H9 (cell line): ENCODE measurements at regions not wholly inside any gene's neighbourhood (a gene's known extent, or its start where the extent isn't known, plus 50 kb on each side); places are given as distances from the start of the nearest gene placed in this dataset.

Experiments
- DNase-seq: peaks from one replicate; pipeline ENCODE4 v3.0.0-alpha.2; 2017
- H2AFZ ChIP-seq: one replicate; pipeline ENCODE4 v1.6.1; 2013; ENCODE audit warnings: mild to moderate bottlenecking, low read length, control low read depth, moderate library complexity
- H2AK5ac ChIP-seq: 2 replicates; pipeline ENCODE4 v1.6.1; 2013; ENCODE audit warnings: low read length, control low read depth, mixed read lengths; ENCODE audit not compliant: insufficient read length
- H2BK120ac ChIP-seq: one replicate; pipeline ENCODE4 v1.6.1; 2013; ENCODE audit warnings: low read depth, mild to moderate bottlenecking, low read length, control low read depth, inconsistent platforms; ENCODE audit not compliant: poor library complexity, severe bottlenecking
- H2BK12ac ChIP-seq: 2 replicates; pipeline ENCODE4 v1.6.1; 2013; ENCODE audit warnings: low read length, control low read depth, mixed read lengths, low read depth; ENCODE audit not compliant: insufficient read length
- H2BK15ac ChIP-seq: 2 replicates; pipeline ENCODE4 v1.6.1; 2013; ENCODE audit warnings: low read depth, low read length, control low read depth
- H2BK20ac ChIP-seq: one replicate; pipeline ENCODE4 v1.6.1; 2013; ENCODE audit warnings: low read depth, mild to moderate bottlenecking, low read length, control low read depth, inconsistent platforms; ENCODE audit not compliant: poor library complexity, severe bottlenecking
- H2BK5ac ChIP-seq: 2 replicates; pipeline ENCODE4 v1.6.1; 2013; ENCODE audit warnings: low read length, control low read depth, mixed read lengths; ENCODE audit not compliant: insufficient read length
- H3K14ac ChIP-seq: 2 replicates; pipeline ENCODE4 v1.6.1; 2013; ENCODE audit warnings: low read length, control low read depth; ENCODE audit not compliant: insufficient read depth
- H3K18ac ChIP-seq: 2 replicates; pipeline ENCODE4 v1.6.1; 2013; ENCODE audit warnings: low read depth, mild to moderate bottlenecking, mixed read lengths, low read length, control low read depth; ENCODE audit not compliant: insufficient read length
- H3K23ac ChIP-seq: 2 replicates; pipeline ENCODE4 v1.6.1; 2013; ENCODE audit warnings: low read length, control low read depth, mixed read lengths, low read depth; ENCODE audit not compliant: insufficient read length
- H3K23me2 ChIP-seq: 2 replicates; pipeline ENCODE4 v1.6.1; 2013; ENCODE audit warnings: low read depth, mild to moderate bottlenecking, mixed read lengths, low read length, control low read depth; ENCODE audit not compliant: insufficient read length, poor library complexity, severe bottlenecking
- H3K27ac ChIP-seq: 2 replicates; pipeline ENCODE4 v1.5.1; 2013; ENCODE audit warnings: low read length, control low read depth, mixed read lengths, low read depth; ENCODE audit not compliant: insufficient read length
- H3K27me3 ChIP-seq: 2 replicates; pipeline ENCODE4 v1.6.1; 2013; ENCODE audit warnings: low read length, control low read depth, inconsistent platforms; ENCODE audit not compliant: insufficient read depth
- H3K4ac ChIP-seq: 2 replicates; pipeline ENCODE4 v1.6.1; 2013; ENCODE audit warnings: low read depth, mild to moderate bottlenecking, control low read depth, inconsistent platforms, low read length, moderate library complexity
- H3K4me1 ChIP-seq: 2 replicates; pipeline ENCODE4 v1.6.1; 2013; ENCODE audit warnings: low read length, control low read depth, inconsistent platforms; ENCODE audit not compliant: insufficient read depth
- H3K4me2 ChIP-seq: 2 replicates; pipeline ENCODE4 v1.6.1; 2013; ENCODE audit warnings: low read length, control low read depth, mixed read lengths; ENCODE audit not compliant: insufficient read length, insufficient read depth
- H3K56ac ChIP-seq: 2 replicates; pipeline ENCODE4 v1.6.1; 2013; ENCODE audit warnings: low read depth, mild to moderate bottlenecking, mixed read lengths, low read length, control low read depth; ENCODE audit not compliant: insufficient read length
- H3K79me1 ChIP-seq: 2 replicates; pipeline ENCODE4 v1.6.1; 2013; ENCODE audit warnings: low read depth, mild to moderate bottlenecking, moderate library complexity, low read length, control low read depth, inconsistent platforms; ENCODE audit not compliant: insufficient read depth, poor library complexity, severe bottlenecking
- H3K79me2 ChIP-seq: 2 replicates; pipeline ENCODE4 v1.6.1; 2013; ENCODE audit warnings: low read length, control low read depth, inconsistent platforms; ENCODE audit not compliant: insufficient read depth
- H3K9ac ChIP-seq: 2 replicates; pipeline ENCODE4 v1.6.1; 2013; ENCODE audit warnings: low read length, control low read depth, mixed read lengths; ENCODE audit not compliant: insufficient read length; ENCODE audit errors: extremely low read depth
- H3K9me3 ChIP-seq: one replicate; pipeline ENCODE4 v1.6.1; 2013; ENCODE audit warnings: low read depth, low read length, inconsistent platforms; ENCODE audit not compliant: control insufficient read depth
- H3T11ph ChIP-seq: one replicate; pipeline ENCODE4 v1.6.1; 2013; ENCODE audit warnings: mild to moderate bottlenecking, low read length, control low read depth, inconsistent platforms
- H4K20me1 ChIP-seq: one replicate; pipeline ENCODE4 v1.6.1; 2013; ENCODE audit not compliant: control insufficient read depth, insufficient read length, insufficient read depth
- H4K5ac ChIP-seq: 2 replicates; pipeline ENCODE4 v1.6.1; 2013; ENCODE audit warnings: low read depth, mild to moderate bottlenecking, mixed read lengths, low read length, control low read depth; ENCODE audit not compliant: insufficient read length
- H4K8ac ChIP-seq: replicated peaks from 2 replicates; pipeline ENCODE4 v1.6.1; 2013; ENCODE audit warnings: low read length, control low read depth, mixed read lengths, low read depth; ENCODE audit not compliant: insufficient read length
- H4K91ac ChIP-seq: 2 replicates; pipeline ENCODE4 v1.6.1; 2013; ENCODE audit warnings: low read depth, mild to moderate bottlenecking, moderate library complexity, mixed read lengths, low read length, control low read depth; ENCODE audit not compliant: insufficient read length
- H3K27ac Mint-ChIP-seq, 3 experiments: 2 replicates in 2 of 3; 3 replicates in 1 of 3; pipeline ENCODE4 v1.8.0; 2020 to 2021; ENCODE audit warnings: mixed read lengths in 3 of 3, mild to moderate bottlenecking in 1 of 3, moderate library complexity in 1 of 3
- H3K27me3 Mint-ChIP-seq: 2 replicates; pipeline ENCODE4 v1.8.0; 2021; ENCODE audit warnings: low read depth, mild to moderate bottlenecking, moderate library complexity, mixed read lengths
- H3K36me3 Mint-ChIP-seq, 3 experiments: 2 replicates in 2 of 3; 3 replicates in 1 of 3; pipeline ENCODE4 v1.8.0; 2020 to 2021; ENCODE audit warnings: low read depth in 3 of 3, mixed read lengths in 3 of 3; ENCODE audit not compliant: insufficient read depth in 1 of 3
- H3K4me1 Mint-ChIP-seq, 2 experiments: 2 replicates each; pipeline ENCODE4 v1.8.0; 2020; ENCODE audit warnings: mixed read lengths in 2 of 2
- H3K4me3 Mint-ChIP-seq, 2 experiments: 2 replicates in 1 of 2; 3 replicates in 1 of 2; pipeline ENCODE4 v1.8.0; 2020 to 2021; ENCODE audit warnings: mild to moderate bottlenecking in 2 of 2, mixed read lengths in 2 of 2, moderate library complexity in 1 of 2
- H3K9me3 Mint-ChIP-seq, 2 experiments: 2 replicates in 1 of 2; 3 replicates in 1 of 2; pipeline ENCODE4 v1.8.0; 2020; ENCODE audit warnings: mild to moderate bottlenecking in 2 of 2, mixed read lengths in 2 of 2, moderate library complexity in 1 of 2
- CTCF ChIP-seq: fragments of 200-600 bp; sonication (generic); conservative IDR thresholded peaks from 3 replicates; pipeline ENCODE4 v1.8.0; 2021; ENCODE audit warnings: antibody characterized with exemption, mild to moderate bottlenecking
- WGBS: extraction: QIAGEN DNeasy Blood & Tissue Kit; methylation state at CpG from one replicate; pipeline ENCODE4 v1.1.7; 2013; ENCODE audit warnings: missing lambda C conversion rate, low lambda C conversion rate, mixed read lengths; ENCODE audit not compliant: insufficient read length; ENCODE audit errors: extremely low coverage; 5-methylcytosine and 5-hydroxymethylcytosine counted together

GRCh38 chr1:62997884-62998283 is 214.0 kb downstream of the ATG4C start:
- no peak overlapping the region for H2BK12ac ChIP-seq
- no peak overlapping the region for H2AFZ ChIP-seq
- no peak overlapping the region for H4K5ac ChIP-seq
- H4K8ac ChIP-seq = no peak overlapping the region
- no peaks in the 10 kb centered on the region for H3K79me1 ChIP-seq
- no peaks in the 10 kb centered on the region for H3K27me3 ChIP-seq
- Mint-ChIP-seq H3K4me1 (peaks cover 21 to 38% of the 10 kb centered on the region in 2 experiments), H3K4me3 (no peak overlapping the region), H3K27me3 (no peaks in the 10 kb centered on the region), H3K27ac (no peak overlapping the region), H3K36me3 (no peaks in the 10 kb centered on the region), H3K9me3 (no peaks in the 10 kb centered on the region; a peak in 1 of 5 replicates)
- no peak overlapping the region for H2BK20ac ChIP-seq
- no peak overlapping the region for H2BK15ac ChIP-seq
- no peaks in the 10 kb centered on the region for H3K9me3 ChIP-seq
- H3T11ph ChIP-seq = no peak overlapping the region
- H4K20me1 ChIP-seq = no peaks in the 10 kb centered on the region
- 0 out of 2 replicates have a peak, but pooled peaks cover 3% of the 10 kb centered on the region for H3K4me1 ChIP-seq
- no peak overlapping the region for H2AK5ac ChIP-seq
- no peak overlapping the region for H3K27ac ChIP-seq
- no peak overlapping the region for H3K56ac ChIP-seq
- DNase-seq = no peak
- H3K23me2 ChIP-seq = no peaks in the 10 kb centered on the region
- H3K23ac ChIP-seq = no peak overlapping the region
- no peak overlapping the region for H3K14ac ChIP-seq
- no peak for TF ChIP-seq CTCF
- no peak overlapping the region for H3K4me2 ChIP-seq
- no peak overlapping the region for H2BK5ac ChIP-seq
- WGBS = no CpG with 5 or more reads among the region's 5 CpGs
- no peaks in the 10 kb centered on the region for H3K79me2 ChIP-seq
- no peak overlapping the region for H2BK120ac ChIP-seq
- H3K9ac ChIP-seq = no peak overlapping the region
- no peak overlapping the region for H3K4ac ChIP-seq
- H4K91ac ChIP-seq = no peak overlapping the region
- H3K18ac ChIP-seq = no peak overlapping the region
